MM.1S (cell line): ENCODE measurements at regions not wholly inside any gene's neighbourhood (a gene's known extent, or its start where the extent isn't known, plus 50 kb on each side); places are given as distances from the start of the nearest gene placed in this dataset.

Source experiments
- DNase-seq: peaks from one replicate; pipeline ENCODE4 v3.0.0-alpha.2; 2015
- H2AFZ ChIP-seq: fragments of 300-600 bp; sonication (generic); 2 replicates; pipeline ENCODE4 v1.6.0; 2016; ENCODE audit warnings: antibody characterized with exemption, low read length
- H3F3A ChIP-seq: fragments of 300-600 bp; sonication (generic); 2 replicates; pipeline ENCODE4 v1.6.1; 2016; ENCODE audit warnings: mild to moderate bottlenecking, antibody characterized with exemption, low read length, moderate library complexity, mixed read lengths; ENCODE audit not compliant: insufficient read depth
- H3K27ac ChIP-seq: fragments of 300-600 bp; sonication (generic); 2 replicates; pipeline ENCODE4 v1.5.1; 2016; ENCODE audit warnings: mild to moderate bottlenecking, low read length
- H3K27me3 ChIP-seq: fragments of 300-600 bp; sonication (generic); replicated peaks from 2 replicates; pipeline ENCODE4 v1.6.0; 2016; ENCODE audit warnings: low read length; ENCODE audit not compliant: insufficient read depth
- H3K36me3 ChIP-seq: fragments of 300-600 bp; sonication (generic); replicated peaks from 2 replicates; pipeline ENCODE4 v1.6.1; 2016; ENCODE audit warnings: mild to moderate bottlenecking, low read length, mixed read lengths; ENCODE audit not compliant: insufficient read depth
- H3K4me1 ChIP-seq: fragments of 300-600 bp; sonication (generic); 2 replicates; pipeline ENCODE4 v1.6.1; 2016; ENCODE audit warnings: low read length, mixed read lengths
- H3K4me2 ChIP-seq: fragments of 300-600 bp; sonication (generic); 2 replicates; pipeline ENCODE4 v1.6.0; 2016; ENCODE audit warnings: low read depth, low read length
- H3K4me3 ChIP-seq: fragments of 300-600 bp; sonication (generic); 2 replicates; pipeline ENCODE4 v1.5.1; 2016; ENCODE audit warnings: low read length, mixed read lengths
- H3K79me2 ChIP-seq: fragments of 300-600 bp; sonication (generic); 2 replicates; pipeline ENCODE4 v1.6.1; 2016; ENCODE audit warnings: mixed run types, low read length, mixed read lengths
- H3K9ac ChIP-seq: fragments of 300-600 bp; sonication (generic); 2 replicates; pipeline ENCODE4 v1.6.1; 2016; ENCODE audit warnings: low read length, mixed read lengths
- H3K9me2 ChIP-seq: fragments of 300-600 bp; sonication (generic); replicated peaks from 2 replicates; pipeline ENCODE4 v1.6.1; 2016; ENCODE audit warnings: mild to moderate bottlenecking, low read length, mixed read lengths; ENCODE audit not compliant: insufficient read depth
- H3K9me3 ChIP-seq: fragments of 300-600 bp; sonication (generic); replicated peaks from 2 replicates; pipeline ENCODE4 v1.6.1; 2016; ENCODE audit warnings: mild to moderate bottlenecking, low read length, mixed read lengths; ENCODE audit not compliant: insufficient read depth
- H4K20me1 ChIP-seq: fragments of 300-600 bp; sonication (generic); 2 replicates; pipeline ENCODE4 v1.6.1; 2016; ENCODE audit warnings: mild to moderate bottlenecking, low read length, moderate library complexity, mixed read lengths; ENCODE audit not compliant: insufficient read depth
- CTCF ChIP-seq: fragments of 300-600 bp; sonication (generic); IDR thresholded peaks from 2 replicates; pipeline ENCODE4 v1.5.1; 2016; ENCODE audit warnings: antibody characterized with exemption, low read length, mixed read lengths
- EZH2 ChIP-seq: fragments of 300-600 bp; sonication (generic); optimal IDR thresholded peaks from 2 replicates; pipeline ENCODE3; 2017; ENCODE audit warnings: low read depth, mild to moderate bottlenecking, antibody characterized with exemption, low read length, mixed read lengths
- EZH2phosphoT487 ChIP-seq: fragments of 300-600 bp; sonication (generic); IDR thresholded peaks from 2 replicates; pipeline ENCODE4 v1.6.1; 2018; ENCODE audit warnings: antibody characterized with exemption, low read length

GRCh38 chr4:61068060-61068459 is 132.1 kb upstream of the ADGRL3 start:
- H4K20me1 ChIP-seq: no peaks in the 10 kb centered on the region
- H3K4me3 ChIP-seq: no peak overlapping the region
- TF ChIP-seq EZH2: no peak
- no peak for TF ChIP-seq EZH2phosphoT487
- no peak for TF ChIP-seq CTCF
- no peaks in the 10 kb centered on the region for H3K79me2 ChIP-seq
- H3K27me3 ChIP-seq: no peaks in the 10 kb centered on the region
- no peaks in the 10 kb centered on the region for H3K4me1 ChIP-seq
- no peaks in the 10 kb centered on the region for H3K9me3 ChIP-seq
- no peaks in the 10 kb centered on the region for H3F3A ChIP-seq
- no peak overlapping the region for H2AFZ ChIP-seq
- no peaks in the 10 kb centered on the region for H3K36me3 ChIP-seq
- no peaks in the 10 kb centered on the region for H3K9me2 ChIP-seq
- H3K9ac ChIP-seq: no peak overlapping the region
- no peak overlapping the region for H3K27ac ChIP-seq
- no peak overlapping the region for H3K4me2 ChIP-seq
- DNase-seq: no peak

GRCh38 chr4:61068745-61069144 is 131.4 kb upstream of the ADGRL3 start:
- no peaks in the 10 kb centered on the region for H4K20me1 ChIP-seq
- H3K4me3 ChIP-seq: no peak overlapping the region
- no peaks in the 10 kb centered on the region for H3K4me1 ChIP-seq
- DNase-seq: no peak
- no peak overlapping the region for H3K9ac ChIP-seq
- TF ChIP-seq EZH2 (no peak), CTCF (no peak), EZH2phosphoT487 (no peak)
- no peak overlapping the region for H3K4me2 ChIP-seq
- no peak overlapping the region for H2AFZ ChIP-seq
- H3F3A ChIP-seq: no peaks in the 10 kb centered on the region
- H3K27me3 ChIP-seq: no peaks in the 10 kb centered on the region
- no peak overlapping the region for H3K27ac ChIP-seq
- no peaks in the 10 kb centered on the region for H3K9me2 ChIP-seq
- H3K79me2 ChIP-seq: no peaks in the 10 kb centered on the region
- H3K36me3 ChIP-seq: no peaks in the 10 kb centered on the region
- no peaks in the 10 kb centered on the region for H3K9me3 ChIP-seq

GRCh38 chr4:61070269-61070668 is 129.9 kb upstream of the ADGRL3 start:
- TF ChIP-seq CTCF (no peak), EZH2phosphoT487 (no peak), EZH2 (no peak)
- DNase-seq: no peak
- Histone ChIP-seq H3K4me1 (no peaks in the 10 kb centered on the region), H3K79me2 (no peaks in the 10 kb centered on the region), H3F3A (no peaks in the 10 kb centered on the region), H3K27ac (no peak overlapping the region), H3K9me2 (no peaks in the 10 kb centered on the region), H4K20me1 (no peaks in the 10 kb centered on the region), H3K27me3 (no peaks in the 10 kb centered on the region), H3K9ac (no peak overlapping the region), H3K4me3 (no peak overlapping the region), H3K9me3 (no peaks in the 10 kb centered on the region), H2AFZ (no peak overlapping the region), H3K4me2 (no peak overlapping the region), H3K36me3 (no peaks in the 10 kb centered on the region)

- no peaks in the 10 kb centered on the region for H3K27me3 ChIP-seq
Measured at GRCh38 chr4:61079427-61079826, 120.7 kb upstream of the ADGRL3 start.

More at GRCh38 chr4:61079427-61079826, 120.7 kb upstream of the ADGRL3 start:
- Histone ChIP-seq H3K9me2 (no peaks in the 10 kb centered on the region), H3K27ac (no peak overlapping the region), H3K9me3 (no peaks in the 10 kb centered on the region), H3K9ac (no peak overlapping the region), H3K36me3 (no peaks in the 10 kb centered on the region), H3K79me2 (no peaks in the 10 kb centered on the region), H3K4me2 (no peak overlapping the region), H2AFZ (no peak overlapping the region), H3K4me1 (no peaks in the 10 kb centered on the region), H4K20me1 (no peaks in the 10 kb centered on the region), H3K4me3 (no peak overlapping the region), H3F3A (no peaks in the 10 kb centered on the region)
- DNase-seq: no peak
- TF ChIP-seq EZH2 (no peak), CTCF (no peak), EZH2phosphoT487 (no peak)
